ENCODE measurements at regions not wholly inside any gene's neighbourhood (a gene's known extent, or its start where the extent isn't known, plus 50 kb on each side); places are given as distances from the start of the nearest gene placed in this dataset.

DNA sequence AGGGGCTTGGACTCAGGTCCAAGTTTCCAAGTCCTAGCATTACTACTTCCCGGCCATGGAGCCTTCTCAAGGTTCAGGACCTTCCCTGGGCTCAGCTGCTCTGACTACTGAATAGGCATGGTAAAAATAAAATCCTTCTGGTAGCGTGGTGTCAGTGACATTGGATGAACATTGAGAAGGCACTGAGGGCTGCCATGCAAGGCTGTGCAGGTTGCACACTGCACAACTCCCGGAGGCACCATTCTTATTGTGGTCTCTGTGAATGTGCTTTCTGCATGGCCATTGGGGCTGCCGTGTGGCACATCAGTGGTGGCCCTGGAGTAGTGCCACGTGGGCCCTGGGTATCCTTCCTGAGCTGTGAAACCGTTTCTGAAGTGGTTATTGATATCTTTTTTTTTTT, 250.2 kb upstream of the CIBAR2 start:
- 96% methylated on average over 6 of the region's 6 CpGs for WGBS (ENCODE audit: low lambda C conversion rate, missing lambda C conversion rate)
- Histone ChIP-seq H3K9me2 (replicated peaks; ENCODE audit: insufficient read depth) (no peaks in the 10 kb centered on the region), H3K4me2 (no peak overlapping the region), H3K36me3 (replicated peaks; ENCODE audit: insufficient read depth, low read depth) (no peaks in the 10 kb centered on the region), H3K4me1 (ENCODE audit: insufficient read depth) (peaks cover 69% of the 10 kb centered on the region), H3K27ac (no peak overlapping the region), H3K9me3 (ENCODE audit: low read depth) (no peaks in the 10 kb centered on the region), H3K27me3 (no peaks in the 10 kb centered on the region), H2AFZ (no peak overlapping the region), H3K4me3 (no peak overlapping the region), H3K79me2 (peaks cover 12% of the 10 kb centered on the region), H4K20me1 (ENCODE audit: insufficient read depth, poor library complexity, severe bottlenecking) (no peaks in the 10 kb centered on the region)
- DNase-seq (ENCODE audit: low spot score): no peak
- TF ChIP-seq, protein P1, sequence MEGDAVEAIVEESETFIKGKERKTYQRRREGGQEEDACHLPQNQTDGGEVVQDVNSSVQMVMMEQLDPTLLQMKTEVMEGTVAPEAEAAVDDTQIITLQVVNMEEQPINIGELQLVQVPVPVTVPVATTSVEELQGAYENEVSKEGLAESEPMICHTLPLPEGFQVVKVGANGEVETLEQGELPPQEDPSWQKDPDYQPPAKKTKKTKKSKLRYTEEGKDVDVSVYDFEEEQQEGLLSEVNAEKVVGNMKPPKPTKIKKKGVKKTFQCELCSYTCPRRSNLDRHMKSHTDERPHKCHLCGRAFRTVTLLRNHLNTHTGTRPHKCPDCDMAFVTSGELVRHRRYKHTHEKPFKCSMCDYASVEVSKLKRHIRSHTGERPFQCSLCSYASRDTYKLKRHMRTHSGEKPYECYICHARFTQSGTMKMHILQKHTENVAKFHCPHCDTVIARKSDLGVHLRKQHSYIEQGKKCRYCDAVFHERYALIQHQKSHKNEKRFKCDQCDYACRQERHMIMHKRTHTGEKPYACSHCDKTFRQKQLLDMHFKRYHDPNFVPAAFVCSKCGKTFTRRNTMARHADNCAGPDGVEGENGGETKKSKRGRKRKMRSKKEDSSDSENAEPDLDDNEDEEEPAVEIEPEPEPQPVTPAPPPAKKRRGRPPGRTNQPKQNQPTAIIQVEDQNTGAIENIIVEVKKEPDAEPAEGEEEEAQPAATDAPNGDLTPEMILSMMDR (IDR thresholded peaks at IDR 0.05; ENCODE audit: poor library complexity): no peak
- TF ChIP-seq EZH2 (IDR thresholded peaks at IDR 0.05; ENCODE audit: borderline replicate concordance) (no peak), EZH2phosphoT487 (IDR thresholded peaks at IDR 0.05; ENCODE audit: low read depth, severe bottlenecking, unreplicated experiment) (no peak)

DNA sequence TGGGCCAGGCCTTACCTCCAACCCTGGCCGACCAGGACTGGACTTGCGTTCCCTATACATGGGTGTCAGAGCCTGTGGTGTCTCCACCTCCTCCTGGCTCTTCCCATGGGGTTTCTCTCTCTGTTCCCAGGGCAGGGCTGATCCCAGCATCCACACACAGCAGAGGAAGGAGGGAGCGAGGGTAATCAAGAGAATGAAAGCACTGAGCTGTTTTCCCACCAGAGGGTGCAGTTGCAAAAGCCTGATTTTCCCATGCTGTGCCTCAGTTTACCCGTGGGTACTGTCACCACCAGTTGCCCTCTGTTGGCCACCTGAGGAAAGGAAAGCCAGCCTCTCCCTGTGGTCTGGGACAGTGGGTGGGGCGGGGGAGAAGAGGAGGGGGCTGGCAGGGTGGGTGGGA, 249.7 kb upstream of the GSE1 start:
- 88% methylated on average over 5 of the region's 5 CpGs for WGBS (ENCODE audit: low lambda C conversion rate, missing lambda C conversion rate)
- Histone ChIP-seq H3K27me3 (no peaks in the 10 kb centered on the region), H3K79me2 (peaks cover 12% of the 10 kb centered on the region), H3K9me3 (ENCODE audit: low read depth) (no peaks in the 10 kb centered on the region), H3K36me3 (replicated peaks; ENCODE audit: insufficient read depth, low read depth) (no peaks in the 10 kb centered on the region), H3K4me1 (ENCODE audit: insufficient read depth) (peaks cover 73% of the 10 kb centered on the region), H3K9me2 (replicated peaks; ENCODE audit: insufficient read depth) (no peaks in the 10 kb centered on the region), H3K27ac (peak overlapping the region; percentile 76), H3K4me3 (no peak overlapping the region), H2AFZ (no peak overlapping the region), H3K4me2 (no peak overlapping the region), H4K20me1 (ENCODE audit: insufficient read depth, poor library complexity, severe bottlenecking) (no peaks in the 10 kb centered on the region)
- DNase-seq (ENCODE audit: low spot score): no peak
- TF ChIP-seq EZH2phosphoT487 (IDR thresholded peaks at IDR 0.05; ENCODE audit: low read depth, severe bottlenecking, unreplicated experiment) (no peak), EZH2 (IDR thresholded peaks at IDR 0.05; ENCODE audit: borderline replicate concordance) (no peak)
- TF ChIP-seq, protein P1 (IDR thresholded peaks at IDR 0.05; ENCODE audit: poor library complexity): no peak

DNA sequence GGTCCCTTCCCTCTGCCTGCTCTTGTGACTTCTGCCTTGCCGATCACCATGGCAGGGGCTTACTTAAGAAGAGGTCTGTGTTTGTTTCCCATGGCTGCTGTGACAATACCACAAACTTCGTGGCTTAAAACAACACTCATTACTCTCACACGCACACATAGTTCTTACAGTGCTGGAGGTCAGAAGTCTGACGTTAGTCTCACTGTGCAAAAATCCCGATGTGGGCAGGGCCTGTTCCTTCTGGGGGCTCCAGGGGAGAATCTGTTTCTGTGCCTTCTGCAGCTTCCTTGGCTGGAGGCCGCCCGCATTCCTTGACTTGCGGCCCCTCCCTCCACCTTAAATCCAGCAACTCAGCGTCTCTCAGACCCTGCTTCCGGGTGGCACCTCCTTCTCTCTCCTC, 249.2 kb upstream of the GSE1 start:
- no peaks in the 10 kb centered on the region for H3K27me3 ChIP-seq
- DNase-seq (ENCODE audit: low spot score): no peak
- WGBS (ENCODE audit: low lambda C conversion rate, missing lambda C conversion rate): 71% methylated on average over 10 of the region's 10 CpGs
- no peak overlapping the region for H3K4me2 ChIP-seq
- no peak overlapping the region for H2AFZ ChIP-seq
- TF ChIP-seq, protein P1 (IDR thresholded peaks at IDR 0.05; ENCODE audit: poor library complexity): no peak
- TF ChIP-seq EZH2 (IDR thresholded peaks at IDR 0.05; ENCODE audit: borderline replicate concordance) (no peak), EZH2phosphoT487 (IDR thresholded peaks at IDR 0.05; ENCODE audit: low read depth, severe bottlenecking, unreplicated experiment) (no peak)
- H3K4me1 ChIP-seq (ENCODE audit: insufficient read depth): peaks cover 70% of the 10 kb centered on the region
- H3K9me2 ChIP-seq (replicated peaks; ENCODE audit: insufficient read depth): no peaks in the 10 kb centered on the region
- peak overlapping the region; percentile 76 for H3K27ac ChIP-seq
- H3K36me3 ChIP-seq (replicated peaks; ENCODE audit: insufficient read depth, low read depth): no peaks in the 10 kb centered on the region
- no peaks in the 10 kb centered on the region for H3K9me3 ChIP-seq (ENCODE audit: low read depth)
- H3K79me2 ChIP-seq: peaks cover 10% of the 10 kb centered on the region
- no peaks in the 10 kb centered on the region for H4K20me1 ChIP-seq (ENCODE audit: insufficient read depth, poor library complexity, severe bottlenecking)
- H3K4me3 ChIP-seq: no peak overlapping the region

Data from hepatocyte (in vitro differentiated cells).